GM23338 (cell line): ENCODE measurements at regions not wholly inside any gene's neighbourhood (a gene's known extent, or its start where the extent isn't known, plus 50 kb on each side); places are given as distances from the start of the nearest gene placed in this dataset.

Experiments
- ATAC-seq: fragments of 200-7000 bp; cut with Tn5 transposase; 3 replicates; pipeline ENCODE4 v1.9.1; 2020
- DNase-seq: peaks from one replicate; pipeline ENCODE4 v3.0.0-alpha.2; 2015; ENCODE audit warnings: low spot score
- H2AFZ ChIP-seq: fragments of 200-600 bp; sonication (generic); 2 replicates; pipeline ENCODE4 v1.8.0; 2016; ENCODE audit warnings: antibody characterized with exemption, mild to moderate bottlenecking, moderate library complexity
- H3F3A ChIP-seq: fragments of 200-600 bp; sonication (generic); replicated peaks from 2 replicates; pipeline ENCODE4 v1.8.0; 2017; ENCODE audit warnings: antibody characterized with exemption, mixed run types, low read depth
- H3K27ac ChIP-seq: fragments of 200-600 bp; sonication (generic); 2 replicates; pipeline ENCODE4 v1.6.1; 2016; ENCODE audit warnings: low read depth
- H3K27me3 ChIP-seq: fragments of 200-600 bp; sonication (generic); 2 replicates; pipeline ENCODE4 v1.8.0; 2016; ENCODE audit warnings: mild to moderate bottlenecking, mixed run types, moderate library complexity; ENCODE audit not compliant: insufficient read depth
- H3K36me3 ChIP-seq: fragments of 200-600 bp; sonication (generic); 2 replicates; pipeline ENCODE4 v1.8.0; 2016; ENCODE audit warnings: mild to moderate bottlenecking; ENCODE audit not compliant: insufficient read depth
- H3K4me1 ChIP-seq: fragments of 200-600 bp; sonication (generic); 2 replicates; pipeline ENCODE4 v1.8.0; 2016; ENCODE audit warnings: mild to moderate bottlenecking, moderate library complexity; ENCODE audit not compliant: insufficient read depth
- H3K4me2 ChIP-seq: fragments of 200-600 bp; sonication (generic); 2 replicates; pipeline ENCODE4 v1.7.1; 2017; ENCODE audit warnings: mixed run types
- H3K4me3 ChIP-seq: fragments of 200-600 bp; sonication (generic); 2 replicates; pipeline ENCODE4 v1.6.1; 2016; ENCODE audit warnings: mixed run types
- H3K79me2 ChIP-seq: fragments of 200-600 bp; sonication (generic); replicated peaks from 2 replicates; pipeline ENCODE4 v1.8.0; 2017; ENCODE audit warnings: mild to moderate bottlenecking; ENCODE audit not compliant: insufficient read depth
- H3K9me2 ChIP-seq: fragments of 200-600 bp; sonication (generic); 2 replicates; pipeline ENCODE4 v1.8.0; 2017; ENCODE audit not compliant: insufficient read depth
- H4K20me1 ChIP-seq: fragments of 200-600 bp; sonication (generic); replicated peaks from 2 replicates; pipeline ENCODE4 v1.8.0; 2017; ENCODE audit warnings: mild to moderate bottlenecking; ENCODE audit not compliant: insufficient read depth
- H3K27ac Mint-ChIP-seq: 2 replicates; pipeline ENCODE4 v1.8.0; 2020; ENCODE audit warnings: inconsistent platforms, mild to moderate bottlenecking, moderate library complexity, mixed read lengths
- H3K27me3 Mint-ChIP-seq: 3 replicates; pipeline ENCODE4 v1.8.0; 2022; ENCODE audit warnings: low read depth, mild to moderate bottlenecking, moderate library complexity, mixed read lengths, inconsistent platforms; ENCODE audit not compliant: insufficient read depth, poor library complexity
- H3K36me3 Mint-ChIP-seq: 3 replicates; pipeline ENCODE4 v1.8.0; 2021; ENCODE audit warnings: low read depth, mild to moderate bottlenecking, inconsistent platforms, moderate library complexity, mixed read lengths
- H3K4me1 Mint-ChIP-seq: 3 replicates; pipeline ENCODE4 v1.8.0; 2020; ENCODE audit warnings: mild to moderate bottlenecking, inconsistent platforms, mixed read lengths
- H3K4me3 Mint-ChIP-seq: 3 replicates; pipeline ENCODE4 v1.8.0; 2021; ENCODE audit warnings: moderate library complexity, mild to moderate bottlenecking, inconsistent platforms, mixed read lengths
- H3K9me3 Mint-ChIP-seq: 3 replicates; pipeline ENCODE4 v1.8.0; 2020; ENCODE audit warnings: moderate library complexity, mild to moderate bottlenecking, inconsistent platforms, mixed read lengths
- CREB1 ChIP-seq: fragments of 250-450 bp; sonication (Bioruptor Pico); IDR thresholded peaks from 2 replicates; pipeline ENCODE4 v1.5.0; 2020; ENCODE audit warnings: low read depth, mild to moderate bottlenecking, moderate library complexity
- CTCF ChIP-seq, 2 experiments: fragments of 200-600 bp in 1 of 2; sonication (generic) in 1 of 2; conservative IDR thresholded peaks; 2 replicates each; pipeline versions ENCODE4 v1.5.1 to v1.6.1; 2016 to 2017; ENCODE audit warnings: antibody characterized with exemption in 2 of 2, low read depth in 2 of 2, mild to moderate bottlenecking in 2 of 2, moderate library complexity in 1 of 2
- EZH2 ChIP-seq: fragments of 200-600 bp; sonication (generic); IDR thresholded peaks from one replicate; pipeline ENCODE4 v1.8.0; 2017; ENCODE audit warnings: antibody characterized with exemption, mild to moderate bottlenecking, low read depth; ENCODE audit not compliant: unreplicated experiment
- EZH2phosphoT487 ChIP-seq: fragments of 200-600 bp; sonication (generic); IDR thresholded peaks from one replicate; pipeline ENCODE4 v1.8.1; 2018; ENCODE audit warnings: antibody characterized with exemption; ENCODE audit not compliant: unreplicated experiment
- JUNB ChIP-seq: IDR thresholded peaks from one replicate; pipeline ENCODE4 v1.6.1; 2016; ENCODE audit warnings: antibody characterized with exemption; ENCODE audit not compliant: unreplicated experiment
- NANOG ChIP-seq: IDR thresholded peaks from 2 replicates; pipeline ENCODE4 v1.6.1; 2016; ENCODE audit warnings: antibody characterized with exemption, borderline replicate concordance
- POLR2AphosphoS5 ChIP-seq: IDR thresholded peaks from 2 replicates; pipeline ENCODE4 v1.6.1; 2016; ENCODE audit warnings: antibody characterized with exemption, low read depth
- REST ChIP-seq: IDR thresholded peaks from one replicate; pipeline ENCODE4 v1.6.1; 2018; ENCODE audit warnings: antibody characterized with exemption; ENCODE audit not compliant: unreplicated experiment
- STAT1 ChIP-seq: IDR thresholded peaks from one replicate; pipeline ENCODE4 v1.6.1; 2016; ENCODE audit warnings: antibody characterized with exemption; ENCODE audit not compliant: unreplicated experiment
- ZNF114 ChIP-seq: fragments of 250-450 bp; sonication (Bioruptor Pico); IDR thresholded peaks from 2 replicates; pipeline ENCODE4 v1.5.0; 2020; ENCODE audit warnings: mild to moderate bottlenecking, moderate library complexity
- ZNF331 ChIP-seq: fragments of 250-450 bp; sonication (Bioruptor Pico); IDR thresholded peaks from 2 replicates; pipeline ENCODE4 v1.5.0; 2020; ENCODE audit warnings: low read depth, mild to moderate bottlenecking, moderate library complexity
- ZNF462 ChIP-seq: fragments of 250-450 bp; sonication (Bioruptor Pico); IDR thresholded peaks from 2 replicates; pipeline ENCODE4 v1.5.0; 2020; ENCODE audit warnings: mild to moderate bottlenecking, moderate library complexity

GRCh38 chr1:192256674-192257334, 60.0 kb upstream of the RGS21 start:
- Mint-ChIP-seq H3K4me1 (no peaks in the 10 kb centered on the region), H3K27me3 (no peaks in the 10 kb centered on the region), H3K9me3 (no peaks in the 10 kb centered on the region; the same call in 2 of the 3 replicates), H3K36me3 (no peaks in the 10 kb centered on the region; the same call in 2 of the 3 replicates), H3K4me3 (no peak overlapping the region), H3K27ac (no peak overlapping the region)
- Histone ChIP-seq H2AFZ (no peak overlapping the region), H3K36me3 (no peaks in the 10 kb centered on the region), H3K4me2 (no peak overlapping the region), H3F3A (no peaks in the 10 kb centered on the region), H3K9me2 (peaks cover 5% of the 10 kb centered on the region; the same call in 1 of the 2 replicates), H3K4me1 (no peaks in the 10 kb centered on the region), H3K27me3 (no peaks in the 10 kb centered on the region), H4K20me1 (no peaks in the 10 kb centered on the region), H3K79me2 (no peaks in the 10 kb centered on the region), H3K27ac (no peak overlapping the region), H3K4me3 (no peak overlapping the region)
- no peak for ATAC-seq
- TF ChIP-seq JUNB: no peak
- no peak for TF ChIP-seq EZH2
- no peak for TF ChIP-seq CTCF (conservative IDR thresholded peaks at IDR 0.05; ENCODE audit: low read depth in 2 of 2)
- no peak for TF ChIP-seq NANOG
- TF ChIP-seq ZNF114 (CRISPR knock-in tag): no peak
- no peak for TF ChIP-seq CREB1 (CRISPR knock-in tag)
- no peak for TF ChIP-seq EZH2phosphoT487
- no peak for TF ChIP-seq REST
- no peak for TF ChIP-seq POLR2AphosphoS5
- no peak for TF ChIP-seq STAT1
- no peak for TF ChIP-seq ZNF331 (CRISPR knock-in tag)
- TF ChIP-seq ZNF462 (CRISPR knock-in tag): no peak
- no peak for DNase-seq
